Memory B cell (primary cell): ENCODE measurements at regions not wholly inside any gene's neighbourhood (a gene's known extent, or its start where the extent isn't known, plus 50 kb on each side); places are given as distances from the start of the nearest gene placed in this dataset.
"Not testable (repeated sequence)": the region's sequence is repeated elsewhere in the genome, so short reads cannot be mapped to it uniquely, and the experiment has no call there.

Experiments used
- ATAC-seq: fragments of 150-1000 bp; cut with Tn5 transposase; 2 replicates; pipeline ENCODE4 v1.10.0; 2021; ENCODE audit warnings: low read depth, mild to moderate bottlenecking, moderate library complexity
- DNase-seq, 2 donors: peaks; one replicate each; pipeline ENCODE4 v3.0.0; 2022; ENCODE audit warnings: low spot score in 2 of 2
- H3K27ac Mint-ChIP-seq: one replicate; pipeline ENCODE4 v1.8.0; 2022; ENCODE audit warnings: mild to moderate bottlenecking, moderate library complexity, mixed read lengths
- H3K27me3 Mint-ChIP-seq: one replicate; pipeline ENCODE4 v1.8.0; 2022; ENCODE audit warnings: mixed read lengths
- H3K36me3 Mint-ChIP-seq: one replicate; pipeline ENCODE4 v1.8.0; 2022; ENCODE audit warnings: mild to moderate bottlenecking, mixed read lengths
- H3K4me1 Mint-ChIP-seq: one replicate; pipeline ENCODE4 v1.8.0; 2022; ENCODE audit warnings: mixed read lengths
- H3K4me3 Mint-ChIP-seq: one replicate; pipeline ENCODE4 v1.8.0; 2022; ENCODE audit warnings: mild to moderate bottlenecking, moderate library complexity, mixed read lengths
- H3K9me3 Mint-ChIP-seq: one replicate; pipeline ENCODE4 v1.8.0; 2022; ENCODE audit warnings: mixed read lengths

- not testable (repeated sequence) for H3K4me1 Mint-ChIP-seq, ATAC-seq, H3K4me3 Mint-ChIP-seq, H3K27me3 Mint-ChIP-seq, DNase-seq, H3K36me3 Mint-ChIP-seq, H3K9me3 Mint-ChIP-seq, H3K27ac Mint-ChIP-seq
These were observed 52.9 kb downstream of the CDY2B start for GRCh38 chrY:17827155-17827554.

- DNase-seq, H3K36me3 Mint-ChIP-seq, ATAC-seq, H3K4me1 Mint-ChIP-seq, H3K4me3 Mint-ChIP-seq, H3K9me3 Mint-ChIP-seq, H3K27ac Mint-ChIP-seq, H3K27me3 Mint-ChIP-seq: not testable (repeated sequence)
These were observed 60.3 kb downstream of the CDY2B start for GRCh38 chrY:17819700-17820099.

- H3K9me3 Mint-ChIP-seq, DNase-seq, H3K4me1 Mint-ChIP-seq, H3K27me3 Mint-ChIP-seq, H3K27ac Mint-ChIP-seq, H3K4me3 Mint-ChIP-seq, H3K36me3 Mint-ChIP-seq, ATAC-seq: not testable (repeated sequence)
These were observed 60.9 kb downstream of the CDY2B start for GRCh38 chrY:17819025-17819646.

- not testable (repeated sequence) for H3K9me3 Mint-ChIP-seq, ATAC-seq, H3K27ac Mint-ChIP-seq, H3K4me1 Mint-ChIP-seq, H3K27me3 Mint-ChIP-seq, H3K4me3 Mint-ChIP-seq, H3K36me3 Mint-ChIP-seq, DNase-seq
These were observed 62.6 kb downstream of the CDY2B start for GRCh38 chrY:17817076-17818068.

- H3K9me3 Mint-ChIP-seq, H3K27me3 Mint-ChIP-seq, H3K36me3 Mint-ChIP-seq, H3K4me1 Mint-ChIP-seq, H3K4me3 Mint-ChIP-seq, ATAC-seq, H3K27ac Mint-ChIP-seq, DNase-seq: not testable (repeated sequence)
These were observed 67.4 kb downstream of the CDY2B start for GRCh38 chrY:17812664-17813063.

- not testable (repeated sequence) for H3K27me3 Mint-ChIP-seq, H3K27ac Mint-ChIP-seq, H3K4me3 Mint-ChIP-seq, ATAC-seq, H3K36me3 Mint-ChIP-seq, H3K9me3 Mint-ChIP-seq, H3K4me1 Mint-ChIP-seq, DNase-seq
These were observed 80.1 kb downstream of the CDY2B start for GRCh38 chrY:17799915-17800314.

GRCh38 chrY:17787214-17787613 lies 92.8 kb downstream of the CDY2B start:
- not testable (repeated sequence) for H3K4me1 Mint-ChIP-seq, ATAC-seq, DNase-seq, H3K9me3 Mint-ChIP-seq, H3K27ac Mint-ChIP-seq, H3K4me3 Mint-ChIP-seq, H3K27me3 Mint-ChIP-seq, H3K36me3 Mint-ChIP-seq

- not testable (repeated sequence) for H3K4me1 Mint-ChIP-seq, H3K9me3 Mint-ChIP-seq
These were observed 113.9 kb downstream of the CDY2B start for GRCh38 chrY:17766000-17766699.

GRCh38 chrY:17759213-17759612 lies 120.8 kb downstream of the CDY2B start:
- DNase-seq, result not testable (repeated sequence)

More at GRCh38 chrY:17766000-17766699, 113.9 kb downstream of the CDY2B start:
- not testable (repeated sequence) for DNase-seq, H3K27me3 Mint-ChIP-seq, H3K4me3 Mint-ChIP-seq, ATAC-seq, H3K36me3 Mint-ChIP-seq, H3K27ac Mint-ChIP-seq

GRCh38 chrY:17752887-17753497 lies 127.0 kb downstream of the CDY2B start:
- not testable (repeated sequence) for H3K4me3 Mint-ChIP-seq, DNase-seq, H3K4me1 Mint-ChIP-seq, H3K36me3 Mint-ChIP-seq, H3K27ac Mint-ChIP-seq, H3K27me3 Mint-ChIP-seq, H3K9me3 Mint-ChIP-seq, ATAC-seq

More at GRCh38 chrY:17759213-17759612, 120.8 kb downstream of the CDY2B start:
- not testable (repeated sequence) for H3K27me3 Mint-ChIP-seq, H3K36me3 Mint-ChIP-seq, H3K9me3 Mint-ChIP-seq, H3K4me3 Mint-ChIP-seq, ATAC-seq, H3K4me1 Mint-ChIP-seq, H3K27ac Mint-ChIP-seq

- not testable (repeated sequence) for ATAC-seq, H3K9me3 Mint-ChIP-seq, H3K27me3 Mint-ChIP-seq, DNase-seq, H3K4me3 Mint-ChIP-seq, H3K36me3 Mint-ChIP-seq, H3K27ac Mint-ChIP-seq, H3K4me1 Mint-ChIP-seq
These were observed 140.2 kb downstream of the CDY2B start for GRCh38 chrY:17739852-17740251.

- H3K9me3 Mint-ChIP-seq, ATAC-seq, H3K27ac Mint-ChIP-seq, H3K27me3 Mint-ChIP-seq, H3K36me3 Mint-ChIP-seq, H3K4me1 Mint-ChIP-seq, DNase-seq, H3K4me3 Mint-ChIP-seq: not testable (repeated sequence)
These were observed 150.5 kb downstream of the CDY2B start for GRCh38 chrY:17729474-17729873.

GRCh38 chrY:17716329-17717043 lies 163.5 kb downstream of the CDY2B start:
- H3K36me3 Mint-ChIP-seq, H3K4me1 Mint-ChIP-seq, H3K4me3 Mint-ChIP-seq, ATAC-seq, H3K27ac Mint-ChIP-seq, DNase-seq, H3K9me3 Mint-ChIP-seq, H3K27me3 Mint-ChIP-seq: not testable (repeated sequence)
